HepG2 (cell line): ENCODE measurements at regions not wholly inside any gene's neighbourhood (a gene's known extent, or its start where the extent isn't known, plus 50 kb on each side); places are given as distances from the start of the nearest gene placed in this dataset.

Experiments used
- ATAC-seq: fragments of 200-7000 bp; cut with Tn5 transposase; 3 replicates; pipeline ENCODE4 v1.9.1; 2020; ENCODE audit warnings: mild to moderate bottlenecking, moderate library complexity
- BruUV-seq: library from RNA; stranded (reverse); fragments of 400-500 nt; replicated peaks from 2 replicates; lab custom pipeline; 2021; lab: Mats Ljungman, UMichigan
- CTCF ChIA-PET: fragments of 300-600 bp; formaldehyde crosslinking; extraction: SDS; loops from one replicate; lab custom pipeline; 2021; ENCODE audit warnings: low total read pairs, inconsistent platforms, low intra/inter-chr PET ratio; lab: Yijun Ruan, JAX
- POLR2A ChIA-PET: fragments of 350-600 bp; sonication (Branson Sonifier 250); formaldehyde crosslinking; loops from one replicate; lab custom pipeline; 2020; ENCODE audit warnings: antibody characterized with exemption, inconsistent platforms; lab: Yijun Ruan, JAX
- DNase-seq: peaks from one replicate; pipeline ENCODE4 v3.0.0-alpha.2; 2015; ENCODE audit warnings: low spot score
- FAIRE-seq: peaks from 3 replicates; lab custom pipeline; 2011; peaks lifted over from hg19 to GRCh38; lab: Jason Lieb, UNC
- H2AFZ ChIP-seq: one replicate; pipeline ENCODE4 v1.6.1; 2011; ENCODE audit warnings: low read length, inconsistent platforms
- H3K27ac ChIP-seq: fragments of 300-600 bp; 3 replicates; pipeline ENCODE4 v1.8.0; 2011; ENCODE audit warnings: mixed run types, mild to moderate bottlenecking, mixed read lengths, low read length, inconsistent platforms; ENCODE audit not compliant: insufficient read depth; ENCODE audit errors: extremely low read length
- H3K27me3 ChIP-seq, 2 experiments: fragments of 200-600 bp in 1 of 2; 2 replicates in 1 of 2; 3 replicates in 1 of 2; pipeline versions ENCODE4 v1.6.0 to v1.8.0; 2011; ENCODE audit warnings: low read length in 2 of 2, mild to moderate bottlenecking in 2 of 2, moderate library complexity in 2 of 2, inconsistent platforms in 1 of 2; ENCODE audit not compliant: insufficient read depth in 2 of 2, control insufficient read depth in 1 of 2
- H3K36me3 ChIP-seq, 2 experiments: fragments of 200-600 bp in 1 of 2; replicated peaks in 1 of 2; 2 replicates in 1 of 2; 3 replicates in 1 of 2; pipeline versions ENCODE4 v1.5.1 to v1.8.0; 2011; ENCODE audit warnings: low read length in 2 of 2, inconsistent platforms in 1 of 2; ENCODE audit not compliant: insufficient read depth in 2 of 2, control insufficient read depth in 1 of 2
- H3K4me1 ChIP-seq: 2 replicates; pipeline ENCODE4 v1.5.1; 2012; ENCODE audit warnings: low read length, inconsistent platforms; ENCODE audit not compliant: insufficient read depth
- H3K4me2 ChIP-seq: 2 replicates; pipeline ENCODE4 v1.6.0; 2011; ENCODE audit warnings: low read depth, low read length, inconsistent platforms
- H3K4me3 ChIP-seq, 3 experiments: fragments of 200-600 bp in 1 of 3; sonication (generic), shearing (Covaris generic) in 1 of 3; replicated peaks in 1 of 3; 2 replicates each; pipeline ENCODE4 v1.5.1; 2011 to 2016; ENCODE audit warnings: low read length in 3 of 3, inconsistent platforms in 2 of 3, low read depth in 2 of 3, mild to moderate bottlenecking in 2 of 3, control low read depth in 1 of 3, mixed read lengths in 1 of 3; ENCODE audit not compliant: insufficient read depth in 1 of 3
- H3K79me2 ChIP-seq: one replicate; pipeline ENCODE4 v1.6.1; 2011; ENCODE audit warnings: low read length, inconsistent platforms; ENCODE audit not compliant: insufficient read depth
- H3K9ac ChIP-seq: 2 replicates; pipeline ENCODE4 v1.6.0; 2011; ENCODE audit warnings: mild to moderate bottlenecking, low read depth, low read length, inconsistent platforms; ENCODE audit not compliant: insufficient read depth
- H3K9me3 ChIP-seq: 2 replicates; pipeline ENCODE4 v1.5.1; 2012; ENCODE audit warnings: mild to moderate bottlenecking, low read length
- H4K20me1 ChIP-seq: 2 replicates; pipeline ENCODE4 v1.6.0; 2011; ENCODE audit warnings: inconsistent platforms, mild to moderate bottlenecking, low read length, moderate library complexity; ENCODE audit not compliant: insufficient read depth
- ATF7 ChIP-seq, 2 experiments: fragments of 450-650 bp in 1 of 2; sonication (generic) in 1 of 2; formaldehyde crosslinking in 1 of 2; IDR thresholded peaks; 2 replicates each; pipeline versions ENCODE4 v1.4.0 to v1.6.1; 2016 to 2020; ENCODE audit warnings: antibody characterized with exemption in 1 of 2, mild to moderate bottlenecking in 1 of 2, missing genetic modification reagents in 1 of 2
- FOXP1 ChIP-seq, 2 experiments: fragments of 450-650 bp in 1 of 2; IDR thresholded peaks; 2 replicates each; pipeline ENCODE4 v1.6.1; 2017 to 2018; ENCODE audit warnings: antibody characterized with exemption in 1 of 2
- GPN1 ChIP-seq: sonication (generic); formaldehyde crosslinking; IDR thresholded peaks from 2 replicates; pipeline ENCODE4 v1.5.1; 2020; ENCODE audit warnings: missing genetic modification reagents, borderline replicate concordance
- HHEX ChIP-seq: IDR thresholded peaks from 2 replicates; pipeline ENCODE4 v1.6.1; 2016; ENCODE audit warnings: control low read depth
- KDM4B ChIP-seq: sonication (generic); formaldehyde crosslinking; IDR thresholded peaks from 2 replicates; pipeline ENCODE4 v1.4.0; 2020; ENCODE audit warnings: missing genetic modification reagents
- KMT2B ChIP-seq: IDR thresholded peaks from 2 replicates; pipeline ENCODE4 v1.6.1; 2016; ENCODE audit warnings: missing genetic modification reagents, missing compliant biosample characterization
- NCOA1 ChIP-seq: sonication (generic); formaldehyde crosslinking; IDR thresholded peaks from 2 replicates; pipeline ENCODE4 v1.9.0; 2021; ENCODE audit warnings: missing genetic modification reagents
- RNF2 ChIP-seq: fragments of 450-650 bp; conservative IDR thresholded peaks from 2 replicates; pipeline ENCODE4 v1.6.1; 2016; ENCODE audit warnings: low read depth
- SIN3B ChIP-seq: fragments of 150-350 bp; IDR thresholded peaks from 2 replicates; pipeline ENCODE4 v1.6.1; 2014; ENCODE audit warnings: low read length
- TBX3 ChIP-seq: fragments of 450-650 bp; IDR thresholded peaks from 2 replicates; pipeline ENCODE4 v1.6.1; 2017; ENCODE audit warnings: antibody characterized with exemption, mild to moderate bottlenecking, inconsistent platforms, borderline replicate concordance
- ZC3H4 ChIP-seq: sonication (generic); formaldehyde crosslinking; IDR thresholded peaks from 2 replicates; pipeline ENCODE4 v1.4.0; 2020; ENCODE audit warnings: missing genetic modification reagents, borderline replicate concordance
- ZNF616 ChIP-seq: sonication (generic); formaldehyde crosslinking; IDR thresholded peaks from 2 replicates; pipeline ENCODE4 v1.5.0; 2020; ENCODE audit warnings: low read depth, mild to moderate bottlenecking, missing genetic modification reagents
- WGBS: methylation state at CpG from one replicate; pipeline ENCODE4 v1.1.6; 2017; ENCODE audit warnings: low lambda C conversion rate; 5-methylcytosine and 5-hydroxymethylcytosine counted together
- in situ Hi-C: cut with HindIII; loops from 2 replicates; pipeline ENCODE4 v1.10.0; 2017; ENCODE audit warnings: low pct_unique_long_range_greater_than_20kb; ENCODE audit not compliant: extremely low pct_ligation_motif_present
- intact Hi-C: fragments of 100-400 bp; cut with micrococcal nuclease; formaldehyde crosslinking; loops from one replicate; pipeline ENCODE4 v1.10.0; 2022; ENCODE audit not compliant: unreplicated experiment
- TF ChIP-seq, protein P1 (sequence below): sonication (generic); formaldehyde crosslinking; IDR thresholded peaks from 2 replicates; pipeline ENCODE4 v1.4.0; 2020; ENCODE audit warnings: missing genetic modification reagents, borderline replicate concordance

DNA sequence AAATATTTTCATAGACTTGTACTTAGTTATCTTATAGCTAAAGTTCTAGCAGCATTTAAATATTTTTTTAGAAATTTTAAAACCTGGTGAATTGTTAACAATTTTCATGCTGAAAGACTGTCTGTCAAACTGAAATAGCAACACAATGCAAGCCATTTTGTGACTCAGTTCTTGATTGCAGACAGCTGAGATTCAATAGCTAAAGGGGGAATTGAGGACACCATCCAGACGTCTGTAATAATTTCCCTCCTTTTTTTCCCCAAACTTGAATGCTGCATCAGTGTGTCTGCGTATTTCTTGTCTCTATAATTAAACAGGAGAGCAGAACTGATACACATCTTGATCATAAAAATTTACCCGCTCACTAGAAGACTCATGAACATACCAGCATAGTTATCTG is 468.3 kb downstream of the GBE1 start:
- no peak overlapping the region for H3K4me2 ChIP-seq
- TF ChIP-seq ATF7 (IDR thresholded peaks at IDR 0.05) (no peak), ATF7 (CRISPR knock-in tag; IDR thresholded peaks at IDR 0.05) (no peak), KDM4B (CRISPR knock-in tag) (no peak), SIN3B (no peak), GPN1 (CRISPR knock-in tag) (no peak), ZC3H4 (CRISPR knock-in tag) (no peak), RNF2 (no peak)
- TF ChIP-seq, protein P1, sequence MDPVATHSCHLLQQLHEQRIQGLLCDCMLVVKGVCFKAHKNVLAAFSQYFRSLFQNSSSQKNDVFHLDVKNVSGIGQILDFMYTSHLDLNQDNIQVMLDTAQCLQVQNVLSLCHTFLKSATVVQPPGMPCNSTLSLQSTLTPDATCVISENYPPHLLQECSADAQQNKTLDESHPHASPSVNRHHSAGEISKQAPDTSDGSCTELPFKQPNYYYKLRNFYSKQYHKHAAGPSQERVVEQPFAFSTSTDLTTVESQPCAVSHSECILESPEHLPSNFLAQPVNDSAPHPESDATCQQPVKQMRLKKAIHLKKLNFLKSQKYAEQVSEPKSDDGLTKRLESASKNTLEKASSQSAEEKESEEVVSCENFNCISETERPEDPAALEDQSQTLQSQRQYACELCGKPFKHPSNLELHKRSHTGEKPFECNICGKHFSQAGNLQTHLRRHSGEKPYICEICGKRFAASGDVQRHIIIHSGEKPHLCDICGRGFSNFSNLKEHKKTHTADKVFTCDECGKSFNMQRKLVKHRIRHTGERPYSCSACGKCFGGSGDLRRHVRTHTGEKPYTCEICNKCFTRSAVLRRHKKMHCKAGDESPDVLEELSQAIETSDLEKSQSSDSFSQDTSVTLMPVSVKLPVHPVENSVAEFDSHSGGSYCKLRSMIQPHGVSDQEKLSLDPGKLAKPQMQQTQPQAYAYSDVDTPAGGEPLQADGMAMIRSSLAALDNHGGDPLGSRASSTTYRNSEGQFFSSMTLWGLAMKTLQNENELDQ, result no peak
- TF ChIP-seq, all 625 proteins: peak for 0
- no peak for ATAC-seq
- Histone ChIP-seq H3K9ac (no peak overlapping the region), H3K36me3 (no peaks in the 10 kb centered on the region), H3K4me3 (no peak overlapping the region), H3K27ac (no peak overlapping the region), H3K79me2 (no peaks in the 10 kb centered on the region), H3K9me3 (no peaks in the 10 kb centered on the region), H3K27me3 (no peaks in the 10 kb centered on the region), H2AFZ (no peak overlapping the region), H3K4me1 (no peaks in the 10 kb centered on the region), H4K20me1 (no peaks in the 10 kb centered on the region)
- CTCF ChIA-PET, result no interaction called here
- POLR2A ChIA-PET, result no interaction called here
- BruUV-seq, result no TSS peak
- in situ Hi-C loops (no loop called here), intact Hi-C loops (no loop called here)
- 26% methylated on average over 3 of the region's 3 CpGs for WGBS
- DNase-seq, result no peak
- no peak for FAIRE-seq

DNA sequence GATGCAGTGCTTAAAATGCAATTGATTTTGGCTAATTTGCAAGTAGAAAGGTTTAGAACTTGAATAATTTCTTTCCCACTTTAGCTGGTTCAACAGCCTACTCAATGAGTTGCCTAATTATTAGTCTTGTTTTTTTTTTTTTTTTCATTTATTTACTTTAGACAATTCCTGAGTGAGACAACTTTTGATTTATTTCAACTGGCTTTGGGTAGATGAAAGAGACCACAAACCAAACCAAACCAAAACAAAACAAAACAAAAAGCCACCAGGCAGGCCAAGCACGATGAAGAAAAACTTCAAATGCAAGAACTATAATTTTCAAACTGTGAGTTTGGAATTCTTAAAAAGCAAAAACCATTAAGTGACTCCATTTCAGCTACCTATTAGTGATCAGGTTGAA is 469.9 kb downstream of the GBE1 start:
- WGBS, result 7% methylated on average over 1 of the region's 1 CpG
- Histone ChIP-seq H3K27me3 (no peaks in the 10 kb centered on the region), H3K4me1 (no peaks in the 10 kb centered on the region), H3K36me3 (no peaks in the 10 kb centered on the region), H2AFZ (no peak overlapping the region), H3K9ac (no peak overlapping the region), H3K27ac (no peak overlapping the region), H4K20me1 (no peaks in the 10 kb centered on the region), H3K4me3 (no peak overlapping the region), H3K4me2 (no peak overlapping the region), H3K79me2 (no peaks in the 10 kb centered on the region), H3K9me3 (no peaks in the 10 kb centered on the region)
- DNase-seq, result no peak
- intact Hi-C loops (no loop called here), in situ Hi-C loops (no loop called here)
- no peak for ATAC-seq
- POLR2A ChIA-PET, result no interaction called here
- no TSS peak for BruUV-seq
- FAIRE-seq, result no peak
- TF ChIP-seq ZNF616 (CRISPR knock-in tag), result no peak
- TF ChIP-seq KMT2B (CRISPR knock-in tag), result no peak
- no peak for TF ChIP-seq HHEX (CRISPR knock-in tag)
- TF ChIP-seq TBX3, result no peak
- TF ChIP-seq FOXP1 (IDR thresholded peaks at IDR 0.05), result no peak
- no peak for TF ChIP-seq FOXP1 (CRISPR knock-in tag; IDR thresholded peaks at IDR 0.05)
- TF ChIP-seq NCOA1 (CRISPR knock-in tag), result no peak
- CTCF ChIA-PET, result no interaction called here
